Stimulated activated CD4-positive, alpha-beta T cell treated with anti-CD3 and anti-CD28 coated beads, TNF-alpha, amount 100 ng/mL, for 48 hours (primary cell): ENCODE measurements at regions not wholly inside any gene's neighbourhood (a gene's known extent, or its start where the extent isn't known, plus 50 kb on each side); places are given as distances from the start of the nearest gene placed in this dataset.
A peak's percentile ranks its signal among the peaks of the same experiment; 100 is the strongest.

ENCODE experiments used
- DNase-seq, 3 donors: peaks; one replicate each; pipeline ENCODE4 v3.0.0-alpha.2; 2020; ENCODE audit warnings: low read depth in 3 of 3

DNA sequence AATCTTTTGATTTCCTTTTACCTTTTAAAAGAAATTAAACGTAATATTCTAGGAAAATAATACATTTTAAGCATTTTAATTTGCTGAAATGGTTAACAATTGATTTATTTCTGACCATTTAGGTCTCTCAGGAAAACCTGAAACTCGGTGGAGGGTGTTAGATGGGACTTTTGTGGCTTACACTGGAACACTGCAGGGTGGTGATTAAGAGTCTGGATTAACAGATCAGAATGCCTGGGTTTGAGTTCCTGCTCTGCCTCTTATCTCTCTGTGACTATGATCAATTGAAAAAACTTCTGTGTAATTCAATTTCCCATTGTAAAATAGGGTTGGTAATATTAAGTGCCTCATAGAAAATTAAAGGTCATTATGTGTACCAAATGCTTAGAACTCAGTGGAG is 168.7 kb downstream of the UBE2E3 start:
- DNase-seq: no peak

DNA sequence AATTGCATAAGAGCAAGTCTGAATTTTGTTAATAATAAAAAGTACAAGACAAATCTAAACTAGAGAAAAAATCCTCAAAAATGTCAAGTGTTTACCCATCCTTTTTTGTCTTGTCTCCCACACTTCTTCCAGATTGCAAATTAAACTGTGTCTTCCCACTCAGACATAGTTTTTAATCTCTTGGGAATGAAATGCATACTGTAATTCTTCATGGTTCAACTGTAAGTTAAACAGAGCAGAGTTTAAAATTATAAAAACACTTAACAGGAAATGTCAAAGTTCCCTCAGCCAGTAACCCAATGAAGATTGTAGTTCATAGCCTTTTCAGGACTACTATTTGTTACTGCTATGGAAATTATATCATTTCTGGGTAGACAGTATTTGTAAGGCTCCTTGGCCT is 171.8 kb downstream of the UBE2E3 start:
- DNase-seq: no peak

DNA sequence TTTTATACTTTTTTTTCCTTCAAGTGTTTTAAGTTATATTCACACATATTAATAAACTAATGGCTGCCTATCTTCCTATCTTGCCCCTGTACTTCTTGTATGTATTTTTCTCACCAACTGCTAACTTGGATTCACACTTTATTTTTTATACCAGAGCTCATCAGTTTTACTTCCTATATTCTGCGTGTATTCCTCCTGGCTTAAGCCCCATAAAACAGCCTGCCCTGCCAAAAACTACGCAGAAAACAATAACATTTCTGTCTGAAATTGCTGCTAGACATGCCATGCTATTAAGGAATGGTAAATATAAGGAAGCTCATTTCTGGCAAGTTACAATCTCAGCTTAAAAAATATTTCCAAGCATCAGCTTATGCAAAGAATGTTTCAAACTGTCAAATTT is 172.3 kb downstream of the UBE2E3 start:
- no peak for DNase-seq

GRCh38 chr2:181153886-181154285 is 173.5 kb downstream of the UBE2E3 start:
- no peak for DNase-seq

DNA sequence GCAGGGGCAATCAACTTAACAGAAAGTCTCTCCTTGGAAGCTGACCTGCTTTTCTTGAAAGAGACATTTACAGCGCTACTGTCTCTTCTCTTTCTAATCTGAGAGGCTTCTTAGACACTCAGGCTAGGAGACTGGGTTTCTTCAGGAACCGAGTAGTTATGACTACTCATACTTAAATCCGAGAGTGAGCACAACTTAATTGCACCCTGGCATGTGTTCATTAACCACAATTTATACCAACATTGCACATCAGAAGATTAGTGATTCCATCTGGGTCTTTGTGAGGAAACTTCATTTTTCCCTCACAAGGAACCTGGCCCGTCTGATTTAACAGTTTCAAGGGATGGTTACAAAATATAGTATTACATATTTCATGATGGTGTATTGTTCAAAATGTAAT is 176.9 kb downstream of the UBE2E3 start:
- DNase-seq: no peak

- no peak for DNase-seq
These were observed 178.0 kb downstream of the UBE2E3 start for GRCh38 chr2:181158427-181158826.

DNA sequence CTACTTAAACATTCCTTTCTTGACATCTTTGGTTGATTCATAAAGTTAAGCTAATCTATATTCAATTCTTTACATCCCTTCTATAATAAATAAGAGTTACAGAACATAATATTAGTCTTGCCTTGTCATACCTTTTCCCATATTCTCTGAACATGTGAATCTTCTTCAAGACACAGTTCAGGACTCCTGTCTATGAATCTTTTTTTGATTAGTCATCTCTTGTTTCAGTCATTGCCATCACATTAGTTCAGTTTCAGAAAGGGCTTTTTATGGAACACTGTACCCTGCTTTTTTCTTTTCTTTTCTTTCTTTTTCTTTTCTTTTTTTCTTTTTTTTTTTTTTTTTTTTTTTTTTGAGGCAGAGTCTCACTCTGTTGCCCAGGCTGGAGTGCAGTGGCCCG is 181.2 kb downstream of the UBE2E3 start:
- DNase-seq: no peak

GRCh38 chr2:181163139-181163538 is 182.7 kb downstream of the UBE2E3 start:
- DNase-seq: peak in 1 of 3 donors; percentile 8

DNA sequence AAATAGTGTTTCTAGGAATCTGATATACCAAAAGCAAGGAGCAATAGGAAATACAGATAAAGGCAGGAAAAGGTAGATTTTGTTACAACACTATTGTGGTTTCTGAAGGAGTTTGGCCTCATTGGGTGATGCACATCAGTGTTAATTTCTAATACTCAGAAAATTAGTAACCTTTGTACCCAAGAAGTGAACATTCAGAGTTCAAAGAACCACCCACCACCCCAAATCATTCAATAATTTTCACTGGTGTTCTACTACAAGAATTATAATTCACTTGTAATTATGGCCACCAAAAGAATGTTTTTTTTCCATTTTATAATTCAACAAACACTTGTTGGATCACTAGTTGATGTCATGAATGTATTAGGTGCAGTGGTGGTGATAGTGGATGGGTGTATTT is 183.3 kb downstream of the UBE2E3 start:
- DNase-seq: no peak

GRCh38 chr2:181164699-181165098 is 184.3 kb downstream of the UBE2E3 start:
- DNase-seq: no peak

- DNase-seq: no peak
These were observed 184.9 kb downstream of the UBE2E3 start for GRCh38 chr2:181165199-181165868.

GRCh38 chr2:181169503-181169902 is 189.1 kb downstream of the UBE2E3 start:
- no peak for DNase-seq

GRCh38 chr2:181170256-181170655 is 189.9 kb downstream of the UBE2E3 start:
- DNase-seq: no peak

DNA sequence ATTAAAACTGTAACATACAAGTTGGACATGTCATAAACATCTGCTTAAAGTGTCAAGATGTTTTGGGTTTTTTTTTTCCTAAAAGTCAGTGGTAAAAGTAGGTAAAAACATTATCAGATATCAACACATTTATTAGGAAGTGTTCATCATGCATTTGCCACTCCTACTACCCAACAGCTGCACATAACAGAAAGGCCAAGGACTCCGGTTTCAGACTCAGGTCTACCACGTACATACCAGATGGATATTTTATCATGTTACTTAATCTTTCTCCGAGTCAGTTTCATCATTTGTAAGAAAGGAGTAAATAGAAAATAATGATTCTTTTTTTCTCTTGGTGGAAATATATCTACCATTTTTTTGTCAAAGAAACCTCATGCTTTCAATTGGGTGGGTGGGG is 192.3 kb downstream of the UBE2E3 start:
- DNase-seq: no peak

GRCh38 chr2:181174611-181175580 is 194.5 kb downstream of the UBE2E3 start:
- DNase-seq: no peak

- no peak for DNase-seq
These were observed 196.1 kb downstream of the UBE2E3 start for GRCh38 chr2:181176540-181176939.

GRCh38 chr2:181177376-181177775 is 197.0 kb downstream of the UBE2E3 start:
- no peak for DNase-seq

- no peak for DNase-seq
These were observed 197.7 kb downstream of the UBE2E3 start for GRCh38 chr2:181178130-181178529.

- DNase-seq: no peak
These were observed 198.5 kb downstream of the UBE2E3 start for GRCh38 chr2:181178823-181179412.

DNA sequence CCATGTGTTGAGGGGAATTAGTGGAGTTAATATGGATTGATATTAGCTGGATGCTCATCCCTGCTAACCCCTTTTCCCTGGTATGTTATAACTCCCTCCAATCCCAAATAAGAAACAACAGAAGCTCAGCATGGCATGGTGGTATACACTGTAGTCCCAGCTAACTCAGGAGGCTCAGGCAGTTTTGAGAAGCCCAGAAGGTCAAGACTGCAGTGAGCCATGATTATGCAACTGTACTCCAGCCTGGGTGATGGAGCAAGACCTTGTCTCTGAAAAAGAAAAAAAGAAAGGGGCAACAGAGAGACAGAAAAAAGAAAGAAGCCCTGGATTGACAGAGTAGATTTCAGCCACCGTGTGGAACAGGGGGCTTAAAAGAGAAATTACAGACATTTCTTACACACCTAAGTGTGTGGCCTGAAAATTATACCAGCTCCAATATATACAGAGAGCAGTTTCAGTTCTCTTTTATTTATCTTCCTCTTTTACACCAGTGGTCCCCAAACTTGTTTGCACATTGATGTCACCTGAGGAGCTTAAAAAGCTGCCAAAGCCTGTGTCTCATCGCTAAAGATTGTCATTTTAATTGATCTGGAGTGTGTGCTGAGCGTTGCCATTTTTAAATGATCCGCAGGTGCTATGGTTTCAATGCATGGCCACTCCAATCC is 203.6 kb downstream of the UBE2E3 start:
- no peak for DNase-seq

DNA sequence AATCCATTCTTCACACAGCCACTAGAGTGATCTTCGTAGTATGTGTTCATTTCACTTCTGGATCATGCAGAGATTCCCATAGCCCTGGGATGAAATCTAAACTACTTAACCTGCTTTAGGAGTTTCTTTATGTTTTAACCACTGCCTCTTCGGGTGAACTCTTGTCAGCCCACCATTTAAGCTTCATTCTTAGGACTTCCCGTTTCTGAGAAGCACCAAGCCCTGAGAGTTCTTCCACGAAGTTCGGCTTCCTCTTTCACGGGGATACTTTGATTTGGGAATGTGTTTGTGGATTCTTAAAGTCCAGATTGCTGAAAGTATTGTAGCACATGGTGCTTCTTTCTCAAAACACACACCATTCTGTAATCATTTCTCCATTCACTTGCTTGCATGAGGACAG is 205.0 kb downstream of the UBE2E3 start:
- DNase-seq: no peak

- DNase-seq: no peak
These were observed 205.5 kb downstream of the UBE2E3 start for GRCh38 chr2:181185948-181186347.
